ENCODE measurements at regions not wholly inside any gene's neighbourhood (a gene's known extent, or its start where the extent isn't known, plus 50 kb on each side); places are given as distances from the start of the nearest gene placed in this dataset.

- ATAC-seq = no peak
- intact Hi-C loops (cut with DNase I) = no loop called here
- no peak for TF ChIP-seq CTCF (IDR thresholded peaks at IDR 0.05)
These were observed 294.8 kb downstream of the CDC5L start for GRCh38 chr6:44682280-44682679.

GRCh38 chr6:44682987-44683779 is 295.7 kb downstream of the CDC5L start:
- H3K4me1 ChIP-seq = no peaks in the 10 kb centered on the region
- H3K27me3 ChIP-seq = no peaks in the 10 kb centered on the region
- DNase-seq (no peak), ATAC-seq (no peak)
- no peak overlapping the region for H3K4me3 ChIP-seq
- H3K36me3 ChIP-seq = no peaks in the 10 kb centered on the region
- peaks cover 0 to 3% of the 10 kb centered on the region in 2 donors for H3K9me3 ChIP-seq
- no peak for TF ChIP-seq CTCF (IDR thresholded peaks at IDR 0.05)
- intact Hi-C loops (cut with DNase I) = no loop called here
- H3K27ac ChIP-seq = no peak overlapping the region

More at GRCh38 chr6:44682280-44682679, 294.8 kb downstream of the CDC5L start:
- no peak for DNase-seq
- no peak overlapping the region for H3K4me3 ChIP-seq
- H3K4me1 ChIP-seq = no peaks in the 10 kb centered on the region
- H3K27me3 ChIP-seq = no peaks in the 10 kb centered on the region
- H3K27ac ChIP-seq = no peak overlapping the region
- no peaks in the 10 kb centered on the region for H3K9me3 ChIP-seq
- no peaks in the 10 kb centered on the region for H3K36me3 ChIP-seq

- DNase-seq = no peak
- ATAC-seq = no peak
- no peaks in the 10 kb centered on the region for H3K27me3 ChIP-seq
- TF ChIP-seq CTCF (IDR thresholded peaks at IDR 0.05) = no peak
- intact Hi-C loops (cut with DNase I) = no loop called here
- no peak overlapping the region for H3K4me3 ChIP-seq
- H3K27ac ChIP-seq = no peak overlapping the region
- H3K36me3 ChIP-seq = no peaks in the 10 kb centered on the region
- no peaks in the 10 kb centered on the region for H3K4me1 ChIP-seq
- H3K9me3 ChIP-seq = peaks cover 0 to 9% of the 10 kb centered on the region in 2 donors
These were observed 297.7 kb downstream of the CDC5L start for GRCh38 chr6:44685213-44685612.

GRCh38 chr6:44696099-44696498 is 308.6 kb downstream of the CDC5L start:
- no peak for TF ChIP-seq CTCF (IDR thresholded peaks at IDR 0.05)
- Histone ChIP-seq H3K27ac (no peak overlapping the region), H3K4me3 (no peak overlapping the region), H3K4me1 (no peaks in the 10 kb centered on the region), H3K9me3 (no peaks in the 10 kb centered on the region), H3K27me3 (no peaks in the 10 kb centered on the region), H3K36me3 (no peaks in the 10 kb centered on the region)
- ATAC-seq (no peak), DNase-seq (no peak)
- intact Hi-C loops (cut with DNase I) = no loop called here

- ATAC-seq (no peak), DNase-seq (no peak)
- H3K4me3 ChIP-seq = no peak overlapping the region
- H3K27ac ChIP-seq = no peak overlapping the region
- H3K4me1 ChIP-seq = no peaks in the 10 kb centered on the region
- no peak for TF ChIP-seq CTCF (IDR thresholded peaks at IDR 0.05)
- no peaks in the 10 kb centered on the region for H3K36me3 ChIP-seq
- intact Hi-C loops (cut with DNase I) = no loop called here
- no peaks in the 10 kb centered on the region for H3K9me3 ChIP-seq
- H3K27me3 ChIP-seq = no peaks in the 10 kb centered on the region
These were observed 309.2 kb downstream of the CDC5L start for GRCh38 chr6:44696686-44697085.
